ENCODE measurements at regions not wholly inside any gene's neighbourhood (a gene's known extent, or its start where the extent isn't known, plus 50 kb on each side); places are given as distances from the start of the nearest gene placed in this dataset.

GRCh38 chr5:109467058-109467457, 57.3 kb upstream of the PJA2 start:
- TF ChIP-seq CTCF (IDR thresholded peaks at IDR 0.05; ENCODE audit: low read depth, low read length, poor library complexity, severe bottlenecking), result no peak
- no peak for TF ChIP-seq EZH2phosphoT487 (IDR thresholded peaks at IDR 0.05; ENCODE audit: borderline replicate concordance, low read length)

All from DOHH2 (cell line).